GM12878 (cell line): ENCODE measurements at regions not wholly inside any gene's neighbourhood (a gene's known extent, or its start where the extent isn't known, plus 50 kb on each side); places are given as distances from the start of the nearest gene placed in this dataset.
A peak's percentile ranks its signal among the peaks of the same experiment; 100 is the strongest.

Experiments
- ATF3 ChIP-seq: IDR thresholded peaks from 2 replicates; pipeline ENCODE4 v1.6.1; 2011; ENCODE audit warnings: low read depth, mild to moderate bottlenecking, low read length, moderate library complexity, borderline replicate concordance; ENCODE audit errors: extremely low read depth
- CHD2 ChIP-seq: IDR thresholded peaks from 2 replicates; pipeline ENCODE4 v1.6.1; 2011; ENCODE audit warnings: low read depth, low read length, improper control_type of control experiment, borderline replicate concordance
- EGR1 ChIP-seq, 2 experiments: IDR thresholded peaks; 1 replicate in 1 of 2; 2 replicates in 1 of 2; pipeline ENCODE4 v1.6.1; 2011 to 2012; ENCODE audit warnings: low read depth in 2 of 2, low read length in 2 of 2, borderline replicate concordance in 1 of 2, mild to moderate bottlenecking in 1 of 2, moderate library complexity in 1 of 2
- GABPA ChIP-seq: IDR thresholded peaks from 2 replicates; pipeline ENCODE4 v1.6.1; 2014; ENCODE audit warnings: antibody characterized with exemption, low read depth, mild to moderate bottlenecking, inconsistent platforms
- MAX ChIP-seq: IDR thresholded peaks from 2 replicates; pipeline ENCODE4 v1.6.1; 2012; ENCODE audit warnings: low read depth, low read length, improper control_type of control experiment
- MEF2A ChIP-seq: IDR thresholded peaks from 2 replicates; pipeline ENCODE4 v1.6.1; 2011; ENCODE audit warnings: low read depth, mild to moderate bottlenecking, low read length, moderate library complexity; ENCODE audit not compliant: insufficient read depth
- PAX5 ChIP-seq: IDR thresholded peaks from 2 replicates; pipeline ENCODE4 v1.6.1; 2011; ENCODE audit warnings: low read depth, low read length, borderline replicate concordance
- SUPT20H ChIP-seq: IDR thresholded peaks from 2 replicates; pipeline ENCODE4 v1.6.1; 2011; ENCODE audit warnings: low read depth, mild to moderate bottlenecking, low read length, moderate library complexity, borderline replicate concordance; ENCODE audit not compliant: control insufficient read depth

GRCh38 chr12:65605019-65605418 lies 219.3 kb upstream of the HMGA2 start:
- TF ChIP-seq CHD2: no peak
- no peak for TF ChIP-seq SUPT20H
- no peak for TF ChIP-seq EGR1 (IDR thresholded peaks at IDR 0.05; ENCODE audit: borderline replicate concordance in 1 of 2, low read depth in 2 of 2, low read length in 2 of 2)
- TF ChIP-seq GABPA: no peak
- TF ChIP-seq PAX5: no peak
- TF ChIP-seq ATF3: no peak
- TF ChIP-seq MAX: no peak
- 0 out of 2 replicates have a peak, but pooled peaks have one; percentile 25 for TF ChIP-seq MEF2A
